ENCODE measurements at regions not wholly inside any gene's neighbourhood (a gene's known extent, or its start where the extent isn't known, plus 50 kb on each side); places are given as distances from the start of the nearest gene placed in this dataset.
"Not testable (repeated sequence)": the region's sequence is repeated elsewhere in the genome, so short reads cannot be mapped to it uniquely, and the experiment has no call there.

- POLR2A ChIA-PET, result no interaction called here
- Histone ChIP-seq H3K79me2 (ENCODE audit: control insufficient read depth, insufficient read depth, low read length) (no peaks in the 10 kb centered on the region), H2AFZ (ENCODE audit: control insufficient read depth, low read depth, low read length) (no peak overlapping the region), H3K9me3 (replicated peaks; ENCODE audit: control insufficient read depth, insufficient read depth, low read length) (no peaks in the 10 kb centered on the region), H3K27me3 (replicated peaks in 1 of 2; ENCODE audit: control insufficient read depth in 2 of 2, insufficient read depth in 2 of 2, low read length in 1 of 2) (no peaks in the 10 kb centered on the region), H3K27ac (ENCODE audit: control insufficient read depth, insufficient read depth) (no peak overlapping the region), H3K4me3 (no peak overlapping the region), H4K20me1 (ENCODE audit: control insufficient read depth, insufficient read depth) (no peaks in the 10 kb centered on the region), H3K4me2 (ENCODE audit: control insufficient read depth, insufficient read depth) (no peak overlapping the region), H3K4me1 (ENCODE audit: control insufficient read depth, insufficient read depth, low read length) (no peaks in the 10 kb centered on the region), H3K36me3 (ENCODE audit: control insufficient read depth in 2 of 2, insufficient read depth in 2 of 2, low read length in 1 of 2) (no peaks in the 10 kb centered on the region), H3K9ac (ENCODE audit: control insufficient read depth, insufficient read depth, low read length) (no peak overlapping the region)
- CTCF ChIA-PET, result no interaction called here
- RAD21 ChIA-PET (ENCODE audit: unreplicated experiment), result no interaction called here
- WGBS (ENCODE audit: insufficient coverage, insufficient replicate concordance, low lambda C conversion rate, missing lambda C conversion rate), result 16% methylated on average over 7 of the region's 7 CpGs
- ATAC-seq (no peak), DNase-seq (ENCODE audit: low read depth, low spot score) (no peak), FAIRE-seq (no peak)
- in situ Hi-C loops (cut with MboI), result no loop called here
- SMC1A ChIA-PET (ENCODE audit: uncharacterized antibody, unreplicated experiment), result no interaction called here
- no peak for TF ChIP-seq NR2C2 (IDR thresholded peaks at IDR 0.05; ENCODE audit: borderline replicate concordance, control insufficient read depth, insufficient read length, low read depth)
- no peak for TF ChIP-seq EP300 (IDR thresholded peaks at IDR 0.05; ENCODE audit: borderline replicate concordance in 1 of 2, control insufficient read depth in 1 of 2, low read depth in 2 of 2, low read length in 2 of 2)
- no peak for TF ChIP-seq EZH2 (IDR thresholded peaks at IDR 0.05; ENCODE audit: borderline replicate concordance, control insufficient read depth, low read depth, low read length)
- no peak for TF ChIP-seq NFYA (IDR thresholded peaks at IDR 0.05; ENCODE audit: borderline replicate concordance, low read depth, low read length)
- TF ChIP-seq ZNF622 (IDR thresholded peaks at IDR 0.05), result no peak
- TF ChIP-seq PAX8 (IDR thresholded peaks at IDR 0.05), result no peak
- intact Hi-C loops (cut with micrococcal nuclease; ENCODE audit: unreplicated experiment), result no loop called here
- no TSS peak for BruUV-seq (replicated peaks)
These were observed 151.1 kb downstream of the AHSP start for GRCh38 chr16:31678649-31679325.

GRCh38 chr16:31689331-31689730 is 161.6 kb downstream of the AHSP start:
- H3K79me2 ChIP-seq (ENCODE audit: control insufficient read depth, insufficient read depth, low read length); H3K4me1 ChIP-seq (ENCODE audit: control insufficient read depth, insufficient read depth, low read length); H3K27ac ChIP-seq (ENCODE audit: control insufficient read depth, insufficient read depth); POLR2A ChIA-PET; H4K20me1 ChIP-seq (ENCODE audit: control insufficient read depth, insufficient read depth); H3K27me3 ChIP-seq (replicated peaks in 1 of 2; ENCODE audit: control insufficient read depth in 2 of 2, insufficient read depth in 2 of 2, low read length in 1 of 2); H3K9me3 ChIP-seq (replicated peaks; ENCODE audit: control insufficient read depth, insufficient read depth, low read length); H3K4me2 ChIP-seq (ENCODE audit: control insufficient read depth, insufficient read depth); intact Hi-C loops (cut with micrococcal nuclease; ENCODE audit: unreplicated experiment); in situ Hi-C loops (cut with MboI); ATAC-seq; BruUV-seq (replicated peaks); H2AFZ ChIP-seq (ENCODE audit: control insufficient read depth, low read depth, low read length); FAIRE-seq; CTCF ChIA-PET; SMC1A ChIA-PET (ENCODE audit: uncharacterized antibody, unreplicated experiment); RAD21 ChIA-PET (ENCODE audit: unreplicated experiment); H3K36me3 ChIP-seq (ENCODE audit: control insufficient read depth in 2 of 2, insufficient read depth in 2 of 2, low read length in 1 of 2); H3K4me3 ChIP-seq; DNase-seq (ENCODE audit: low read depth, low spot score); H3K9ac ChIP-seq (ENCODE audit: control insufficient read depth, insufficient read depth, low read length): not testable (repeated sequence)
- WGBS (ENCODE audit: insufficient coverage, insufficient replicate concordance, low lambda C conversion rate, missing lambda C conversion rate), result 47% methylated on average over 2 of the region's 2 CpGs

- H3K27me3 ChIP-seq (replicated peaks in 1 of 2; ENCODE audit: control insufficient read depth in 2 of 2, insufficient read depth in 2 of 2, low read length in 1 of 2); H3K4me1 ChIP-seq (ENCODE audit: control insufficient read depth, insufficient read depth, low read length); DNase-seq (ENCODE audit: low read depth, low spot score); intact Hi-C loops (cut with micrococcal nuclease; ENCODE audit: unreplicated experiment); CTCF ChIA-PET; H3K27ac ChIP-seq (ENCODE audit: control insufficient read depth, insufficient read depth); H3K4me2 ChIP-seq (ENCODE audit: control insufficient read depth, insufficient read depth); in situ Hi-C loops (cut with MboI); H4K20me1 ChIP-seq (ENCODE audit: control insufficient read depth, insufficient read depth); BruUV-seq (replicated peaks); ATAC-seq; H3K4me3 ChIP-seq; SMC1A ChIA-PET (ENCODE audit: uncharacterized antibody, unreplicated experiment); POLR2A ChIA-PET; H3K79me2 ChIP-seq (ENCODE audit: control insufficient read depth, insufficient read depth, low read length); H2AFZ ChIP-seq (ENCODE audit: control insufficient read depth, low read depth, low read length); H3K9ac ChIP-seq (ENCODE audit: control insufficient read depth, insufficient read depth, low read length); H3K36me3 ChIP-seq (ENCODE audit: control insufficient read depth in 2 of 2, insufficient read depth in 2 of 2, low read length in 1 of 2); RAD21 ChIA-PET (ENCODE audit: unreplicated experiment); H3K9me3 ChIP-seq (replicated peaks; ENCODE audit: control insufficient read depth, insufficient read depth, low read length); FAIRE-seq: not testable (repeated sequence)
- 0% methylated on average over 1 of the region's 3 CpGs for WGBS (ENCODE audit: insufficient coverage, insufficient replicate concordance, low lambda C conversion rate, missing lambda C conversion rate)
These were observed 164.6 kb downstream of the AHSP start for GRCh38 chr16:31692338-31692737.

Data from GM12878 (cell line).